GM18861 (cell line): ENCODE measurements at regions not wholly inside any gene's neighbourhood (a gene's known extent, or its start where the extent isn't known, plus 50 kb on each side); places are given as distances from the start of the nearest gene placed in this dataset.

Source experiments
- ATAC-seq: cut with Tn5 transposase; IDR thresholded peaks from one replicate; pipeline ENCODE4 v1.9.1; 2021; ENCODE audit not compliant: unreplicated experiment

DNA sequence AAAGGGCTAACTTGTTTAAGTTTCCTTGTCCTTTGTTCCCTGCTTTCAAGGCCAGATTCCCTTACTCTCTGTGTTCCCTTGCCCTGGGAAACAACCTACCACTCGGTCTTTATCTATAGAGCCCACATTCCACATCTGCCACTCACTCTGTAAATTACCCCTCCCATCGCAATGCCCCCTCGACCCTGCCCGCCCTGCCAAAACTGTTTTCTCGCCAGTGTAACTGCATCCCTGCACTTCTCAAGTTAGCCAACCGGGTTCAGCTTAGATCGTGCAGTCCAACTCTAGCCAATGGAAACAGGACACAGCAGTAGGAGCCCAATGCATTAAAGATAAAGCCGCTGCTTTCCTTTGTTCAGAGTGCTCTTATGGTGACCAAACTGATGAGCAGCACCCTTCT is 263.6 kb downstream of the TBL1XR1 start:
- no peak for ATAC-seq

- ATAC-seq = no peak
These were observed 264.8 kb downstream of the TBL1XR1 start for GRCh38 chr3:176932433-176932832.

DNA sequence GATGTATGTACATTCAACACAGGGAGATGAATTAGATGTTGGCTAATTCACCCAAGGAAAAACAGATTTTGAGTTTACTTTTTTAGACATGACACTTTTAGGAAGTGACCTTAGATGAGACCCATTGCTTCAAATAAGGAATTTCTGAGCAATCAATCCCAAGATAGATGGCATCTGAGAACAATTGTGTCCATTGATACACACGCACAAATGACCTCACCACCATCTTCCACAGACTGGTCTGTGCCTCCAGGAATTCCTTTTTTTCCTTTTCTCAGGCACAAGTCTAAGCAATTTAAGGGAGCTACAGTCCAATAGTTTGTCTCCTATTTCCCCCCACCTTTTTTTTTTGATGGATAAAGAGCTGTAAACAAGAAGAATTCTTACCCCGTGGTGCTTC is 265.3 kb downstream of the TBL1XR1 start:
- ATAC-seq = no peak

GRCh38 chr3:176930942-176931341 is 266.3 kb downstream of the TBL1XR1 start:
- ATAC-seq = no peak

- no peak for ATAC-seq
These were observed 268.7 kb downstream of the TBL1XR1 start for GRCh38 chr3:176928582-176928931.

DNA sequence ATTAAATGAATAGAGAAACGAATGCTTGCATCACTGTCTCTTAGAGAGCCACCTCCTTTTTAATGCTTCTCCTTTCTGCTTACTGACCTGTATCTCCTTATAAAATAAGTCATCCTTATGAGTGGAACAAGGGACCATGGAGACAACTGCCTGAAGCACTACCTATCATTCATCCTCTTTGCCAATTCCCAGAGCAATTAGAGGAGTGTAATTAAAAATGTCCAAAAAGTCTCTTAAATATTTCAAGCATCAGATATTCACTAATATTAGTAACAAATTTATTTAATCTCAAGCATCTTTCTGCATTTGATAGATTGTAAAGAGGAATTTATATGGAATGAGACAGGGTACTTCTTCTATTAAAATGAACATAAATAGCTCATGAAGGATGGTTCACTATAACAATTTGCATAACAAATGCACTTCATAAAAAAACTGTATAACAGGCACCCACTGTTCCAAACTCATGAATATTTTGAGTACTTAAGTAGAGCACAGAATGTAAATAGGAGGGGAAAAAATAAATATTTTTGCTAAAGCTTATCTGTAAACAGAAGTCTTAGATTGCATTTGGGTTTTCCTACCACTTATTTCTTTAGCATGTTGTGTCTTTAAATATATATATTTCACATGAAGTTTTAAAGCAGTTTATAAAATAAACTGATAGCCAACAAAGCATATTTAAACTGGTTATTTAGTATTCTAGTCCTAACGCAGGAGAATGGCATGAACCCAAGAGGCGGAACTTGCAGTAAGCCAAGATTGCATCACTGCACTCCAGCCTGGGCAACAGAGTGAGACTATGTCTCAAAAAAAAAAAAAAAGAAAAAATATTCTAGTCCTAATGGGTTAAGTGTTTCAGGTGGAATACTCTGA is 269.3 kb downstream of the TBL1XR1 start:
- ATAC-seq = no peak

- ATAC-seq = no peak
These were observed 270.0 kb downstream of the TBL1XR1 start for GRCh38 chr3:176927280-176927679.

DNA sequence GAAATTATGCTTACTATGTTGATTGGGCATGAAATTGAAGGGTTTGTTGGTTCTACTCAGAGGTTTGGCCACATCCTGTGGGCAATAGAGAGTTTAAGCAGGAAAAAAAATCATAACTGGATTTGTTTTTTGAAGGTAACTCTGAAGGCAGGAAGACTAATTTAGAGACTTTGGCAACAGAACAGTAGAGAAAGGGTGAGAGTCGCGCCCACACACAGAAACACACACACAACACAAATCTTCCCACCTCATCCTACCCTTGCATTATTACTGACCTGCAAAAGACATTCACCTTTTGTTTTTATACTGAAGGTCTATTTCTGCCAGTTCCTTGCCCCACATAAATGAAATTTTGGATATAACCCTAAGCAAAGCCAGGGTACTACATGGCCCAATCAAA is 270.6 kb downstream of the TBL1XR1 start:
- no peak for ATAC-seq

GRCh38 chr3:176926034-176926433 is 271.2 kb downstream of the TBL1XR1 start:
- no peak for ATAC-seq

- no peak for ATAC-seq
These were observed 276.5 kb downstream of the TBL1XR1 start for GRCh38 chr3:176920766-176921160.

DNA sequence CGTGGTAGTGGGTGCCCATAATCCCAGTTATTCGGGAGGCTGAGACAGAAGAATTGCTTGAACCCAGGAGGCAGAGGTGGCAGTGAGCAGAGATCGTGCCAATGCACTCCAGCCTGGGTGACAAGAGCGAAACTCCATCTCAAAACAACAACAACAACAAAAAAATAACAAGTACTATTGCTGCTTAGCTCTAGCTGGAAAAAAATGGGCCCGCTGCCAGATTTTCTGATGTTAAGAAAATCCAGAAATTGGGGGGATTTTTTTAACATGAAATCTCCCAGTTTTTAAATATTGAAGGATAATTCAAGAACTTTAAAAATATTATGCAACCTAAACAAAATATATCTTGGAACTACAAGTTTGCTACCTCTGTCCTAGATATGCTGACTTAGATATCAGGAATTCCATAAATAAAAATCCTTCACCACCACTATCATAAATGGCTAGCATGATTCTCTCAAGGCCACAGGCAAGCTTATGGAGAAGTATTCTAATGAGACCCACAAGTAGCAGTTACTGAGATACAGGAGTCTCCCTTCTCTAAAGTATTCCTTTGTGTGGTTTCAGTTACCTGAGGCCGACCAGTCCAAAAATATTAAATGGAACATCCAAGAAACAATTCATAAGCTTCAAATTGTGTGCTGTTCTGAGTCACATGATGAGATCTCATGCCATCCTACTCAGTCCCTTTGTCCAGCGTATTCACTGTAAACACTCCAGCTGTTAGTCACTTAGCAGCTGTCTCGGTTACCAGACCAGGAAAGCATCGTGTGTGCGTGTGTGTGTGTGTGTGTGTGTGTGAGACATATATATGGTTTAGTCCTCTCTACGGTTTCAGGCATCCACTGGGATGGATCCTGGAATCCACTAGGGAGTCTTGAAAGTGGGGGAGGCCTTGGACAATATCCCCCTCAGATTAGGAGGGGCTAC is 277.2 kb downstream of the TBL1XR1 start:
- ATAC-seq = no peak

DNA sequence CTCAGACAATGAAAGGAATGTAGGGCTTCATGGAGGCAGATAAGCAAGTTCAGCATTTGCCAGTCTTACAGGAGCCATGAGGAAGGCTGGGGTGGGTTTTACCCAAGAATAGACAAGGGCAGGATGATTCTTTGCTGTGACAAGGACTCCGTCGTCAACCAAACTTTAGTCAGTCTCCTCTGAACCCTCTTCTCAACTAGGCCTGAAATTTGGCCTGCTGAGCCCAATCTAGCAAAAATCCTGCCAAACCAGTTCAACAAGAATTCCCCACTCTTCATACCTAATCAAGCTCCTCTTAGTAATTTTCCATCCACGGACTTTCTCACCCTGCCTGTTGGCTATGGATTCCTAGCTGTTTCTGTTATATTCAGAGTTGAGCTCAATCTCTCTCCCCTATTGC is 280.5 kb downstream of the TBL1XR1 start:
- no peak for ATAC-seq

DNA sequence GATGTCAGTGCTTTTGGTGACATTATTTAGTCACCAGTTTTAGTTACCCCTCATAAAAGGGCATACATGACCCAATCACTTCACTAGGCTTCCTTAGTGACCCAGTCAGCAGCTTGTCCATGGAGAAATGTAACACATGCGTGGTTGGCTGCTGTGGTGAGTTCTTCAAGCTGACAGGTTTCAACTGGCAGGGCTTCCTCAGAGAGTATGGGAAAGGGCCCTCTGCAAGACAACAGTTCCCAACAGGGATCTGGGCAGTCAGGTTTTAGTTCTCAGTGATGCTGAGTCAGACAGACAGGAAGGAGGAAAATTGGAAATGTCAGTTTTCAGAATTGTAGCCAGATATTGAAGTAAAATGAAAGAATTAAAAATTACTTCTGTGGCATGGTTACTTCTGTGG is 282.5 kb downstream of the TBL1XR1 start:
- ATAC-seq = no peak

DNA sequence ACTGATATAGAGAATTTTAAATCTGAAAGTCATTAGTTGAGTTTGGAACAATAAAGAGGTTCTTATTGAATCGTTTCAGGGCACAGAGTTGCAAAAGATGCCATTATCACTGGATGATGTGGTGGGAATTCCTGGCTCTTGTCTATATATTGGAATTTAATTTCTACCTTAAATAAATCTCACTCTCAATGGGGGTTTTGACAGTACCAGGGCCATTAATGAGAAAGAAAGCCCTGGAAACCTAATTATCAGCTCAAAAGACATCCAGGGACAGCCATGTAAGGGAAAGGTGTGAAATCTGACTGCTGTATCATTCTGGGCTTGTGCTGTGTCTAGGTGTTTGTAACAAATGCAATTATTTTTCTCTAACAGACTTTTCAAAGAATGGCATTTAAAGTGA is 285.7 kb downstream of the TBL1XR1 start:
- no peak for ATAC-seq

DNA sequence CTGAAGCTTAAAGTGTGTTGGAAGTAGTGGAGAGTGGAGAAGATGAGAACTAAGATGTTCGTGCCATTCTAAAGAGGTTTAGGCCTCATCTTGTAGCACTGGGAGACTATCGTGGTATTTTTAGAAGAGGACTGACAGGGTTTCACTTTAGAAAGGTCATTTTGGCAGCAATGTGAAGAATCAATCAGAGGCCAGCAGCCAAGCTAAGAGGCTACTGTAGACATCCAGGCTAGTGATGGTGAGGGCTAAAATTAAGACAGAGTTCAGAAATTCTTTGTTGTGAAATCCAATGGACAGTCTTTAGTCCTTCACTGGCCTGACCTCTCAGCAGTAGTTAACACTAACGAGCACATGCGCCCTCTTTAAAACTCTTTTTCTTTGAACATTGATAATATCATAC is 288.2 kb downstream of the TBL1XR1 start:
- no peak for ATAC-seq

DNA sequence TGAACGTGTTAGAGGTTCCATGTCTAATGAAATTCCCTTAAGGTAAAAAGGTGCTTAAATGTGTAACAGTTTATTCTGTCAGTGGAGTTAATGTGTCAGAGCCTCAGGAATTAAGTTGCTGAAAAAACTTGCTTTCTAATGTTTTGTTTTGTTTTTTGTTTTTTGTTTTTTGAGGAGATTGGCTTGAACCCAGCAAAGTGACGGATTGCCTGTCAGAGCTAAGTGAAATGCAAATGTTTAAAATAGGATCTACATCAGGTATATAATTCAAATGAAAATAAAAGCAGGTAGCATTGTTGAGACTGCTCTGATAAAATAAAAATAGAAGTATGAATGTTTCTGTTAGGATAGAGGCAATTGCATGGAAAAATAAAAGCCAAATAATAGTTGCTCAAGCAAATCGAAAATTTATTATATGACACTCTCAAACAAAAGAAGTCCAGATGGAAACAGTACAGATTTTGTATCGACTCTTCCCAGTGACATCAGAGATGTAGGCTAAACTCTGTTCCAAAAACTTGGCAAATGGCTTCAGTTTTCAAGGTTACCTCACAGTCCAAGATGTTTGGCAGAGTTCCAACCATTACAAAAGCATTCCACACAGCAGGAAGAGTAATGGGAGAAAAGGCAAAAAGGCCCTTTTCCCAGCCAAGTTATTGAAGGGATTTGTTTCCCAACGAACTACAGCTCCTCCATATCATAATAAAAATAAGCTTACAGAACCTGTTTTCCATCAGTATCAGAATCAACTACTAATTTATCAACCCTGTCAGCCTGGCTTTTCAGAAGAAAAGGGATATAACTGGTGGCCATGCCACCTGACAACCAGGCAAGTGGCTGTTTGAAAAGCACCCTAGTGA is 291.0 kb downstream of the TBL1XR1 start:
- ATAC-seq = no peak

- ATAC-seq = no peak
These were observed 292.0 kb downstream of the TBL1XR1 start for GRCh38 chr3:176905331-176905730.

DNA sequence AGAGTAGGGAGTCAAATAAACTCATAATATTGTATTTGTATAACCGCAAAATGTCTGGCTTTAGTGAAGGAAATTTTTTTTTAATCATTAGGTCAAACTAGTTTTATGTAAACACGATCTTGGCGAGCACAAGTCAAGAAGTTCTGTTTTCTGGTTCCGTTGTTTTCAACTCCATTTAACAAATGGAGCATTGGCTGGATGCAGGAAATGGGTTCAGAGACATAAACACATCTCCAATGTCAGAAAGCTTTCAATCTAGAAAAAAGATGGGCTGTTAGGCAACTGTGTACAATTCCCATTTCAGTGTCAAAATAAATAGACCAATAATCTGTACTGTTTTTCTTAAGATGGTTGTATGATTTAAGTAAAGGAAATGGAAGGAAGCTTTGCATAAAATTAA is 292.8 kb downstream of the TBL1XR1 start:
- no peak for ATAC-seq

GRCh38 chr3:176896640-176897039 is 300.6 kb downstream of the TBL1XR1 start:
- ATAC-seq = no peak

DNA sequence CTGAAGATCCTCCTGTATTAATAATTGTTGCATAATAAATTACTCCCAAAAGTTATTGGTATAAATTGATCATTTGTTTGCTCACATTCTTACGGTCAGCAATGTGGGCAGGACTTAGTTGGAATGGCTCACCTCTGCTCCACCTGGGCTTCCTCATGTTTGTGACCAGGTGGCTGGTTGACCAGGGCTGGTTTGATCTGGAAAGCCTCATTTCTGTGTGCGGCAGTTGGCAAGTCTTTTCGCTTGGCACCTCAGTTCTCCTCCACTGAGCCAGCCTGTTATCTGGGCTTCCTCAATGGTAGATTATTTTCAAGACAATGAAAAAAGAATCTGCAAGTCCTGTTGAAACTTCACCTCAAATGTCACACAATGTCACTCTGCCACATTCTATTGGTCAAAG is 301.1 kb downstream of the TBL1XR1 start:
- no peak for ATAC-seq

DNA sequence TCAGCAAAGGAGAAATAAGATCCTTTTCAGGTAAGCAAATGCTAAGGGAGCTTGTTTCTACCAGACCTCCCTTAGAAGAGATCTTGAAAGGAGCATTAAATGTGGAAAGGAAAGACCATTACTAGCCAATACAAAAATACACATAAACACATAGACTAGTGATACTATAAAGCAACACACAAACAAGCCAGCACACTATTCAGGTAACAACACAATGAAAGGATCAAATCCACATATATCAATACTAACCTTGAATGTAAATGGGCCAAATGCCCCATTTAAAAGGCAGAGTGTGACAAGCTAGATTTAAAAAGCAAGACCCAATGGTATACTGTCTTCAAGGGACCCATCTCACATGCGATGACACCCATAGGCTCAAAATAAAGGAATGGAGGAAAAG is 317.6 kb downstream of the TBL1XR1 start:
- ATAC-seq = no peak
